OCI-LY3 (cell line): ENCODE measurements at regions not wholly inside any gene's neighbourhood (a gene's known extent, or its start where the extent isn't known, plus 50 kb on each side); places are given as distances from the start of the nearest gene placed in this dataset.
A peak's percentile ranks its signal among the peaks of the same experiment; 100 is the strongest.

Experiments
- H2AFZ ChIP-seq: fragments of 200-600, 300-600 bp; shearing (Covaris generic); 2 replicates; pipeline ENCODE4 v1.6.0; 2014; ENCODE audit warnings: antibody characterized with exemption, low read depth, low read length
- H3K27ac ChIP-seq: fragments of 200-600, 300-600 bp; sonication (generic); 2 replicates; pipeline ENCODE4 v1.5.1; 2014; ENCODE audit warnings: mild to moderate bottlenecking, low read length, moderate library complexity, mixed read lengths
- H3K27me3 ChIP-seq: fragments of 200-600, 300-600 bp; sonication (generic); 2 replicates; pipeline ENCODE4 v1.6.1; 2014; ENCODE audit warnings: low read depth, low read length, mixed read lengths
- H3K36me3 ChIP-seq: fragments of 200-600, 300-600 bp; sonication (generic); replicated peaks from 2 replicates; pipeline ENCODE3; 2014; ENCODE audit warnings: low read depth, low read length, mixed read lengths
- H3K4me1 ChIP-seq: fragments of 300-600, 200-600 bp; sonication (generic); 2 replicates; pipeline ENCODE4 v1.6.1; 2014; ENCODE audit warnings: low read length, mixed read lengths
- H3K4me2 ChIP-seq: fragments of 200-600, 300-600 bp; sonication (generic); 2 replicates; pipeline ENCODE4 v1.6.1; 2014; ENCODE audit warnings: low read length, mixed read lengths
- H3K4me3 ChIP-seq: fragments of 300-600, 200-600 bp; sonication (generic); 2 replicates; pipeline ENCODE4 v1.5.1; 2014; ENCODE audit warnings: antibody characterized with exemption, mild to moderate bottlenecking, low read length, moderate library complexity
- H3K79me2 ChIP-seq: fragments of 300-600, 200-600 bp; shearing (Covaris generic); 2 replicates; pipeline ENCODE4 v1.6.1; 2014; ENCODE audit warnings: mild to moderate bottlenecking, low read length, mixed read lengths
- H3K9ac ChIP-seq: fragments of 300-600, 200-600 bp; shearing (Covaris generic); 2 replicates; pipeline ENCODE4 v1.6.0; 2014; ENCODE audit warnings: mild to moderate bottlenecking, low read length, moderate library complexity
- H3K9me3 ChIP-seq: fragments of 200-600, 300-600 bp; shearing (Covaris generic); 2 replicates; pipeline ENCODE4 v1.6.1; 2014; ENCODE audit warnings: low read length, mixed read lengths; ENCODE audit not compliant: insufficient read depth
- H4K20me1 ChIP-seq: fragments of 200-600, 300-600 bp; sonication (generic); 2 replicates; pipeline ENCODE4 v1.6.1; 2016; ENCODE audit warnings: low read length, mixed read lengths; ENCODE audit not compliant: insufficient read depth
- CTCF ChIP-seq: fragments of 200-600, 300-600 bp; sonication (generic); IDR thresholded peaks from 2 replicates; pipeline ENCODE4 v1.5.1; 2014; ENCODE audit warnings: antibody characterized with exemption, low read length, low read depth
- EZH2phosphoT487 ChIP-seq: fragments of 200-600 bp; shearing (Covaris generic); IDR thresholded peaks from 2 replicates; pipeline ENCODE4 v1.6.1; 2018; ENCODE audit warnings: antibody characterized with exemption, mixed run types, low read depth

- H3K27ac ChIP-seq = no peak overlapping the region
- no peaks in the 10 kb centered on the region for H4K20me1 ChIP-seq
- H3K4me1 ChIP-seq = 0 out of 2 replicates have a peak, but pooled peaks cover 4% of the 10 kb centered on the region
- H2AFZ ChIP-seq = peak overlapping the region; percentile 4; the same call in 1 of the 2 replicates
- H3K79me2 ChIP-seq = no peaks in the 10 kb centered on the region
- no peaks in the 10 kb centered on the region for H3K27me3 ChIP-seq
- no peaks in the 10 kb centered on the region for H3K36me3 ChIP-seq
- H3K9me3 ChIP-seq = no peaks in the 10 kb centered on the region
- H3K9ac ChIP-seq = peak overlapping the region; percentile 56
- peak overlapping the region; percentile 67 for H3K4me2 ChIP-seq
- peak overlapping the region; percentile 78 for H3K4me3 ChIP-seq
- no peak for TF ChIP-seq EZH2phosphoT487
- no peak for TF ChIP-seq CTCF
Observed at GRCh38 chr3:174440253-174440701, 418.9 kb upstream of the NAALADL2 start.

GRCh38 chr3:174440741-174441587 lies 418.2 kb upstream of the NAALADL2 start:
- 0 out of 2 replicates have a peak, but pooled peaks cover 4% of the 10 kb centered on the region for H3K4me1 ChIP-seq
- H2AFZ ChIP-seq = peak overlapping the region; percentile 70
- peak overlapping the region; percentile 67 for H3K4me2 ChIP-seq
- peak overlapping the region; percentile 59 for H3K27ac ChIP-seq
- no peaks in the 10 kb centered on the region for H3K36me3 ChIP-seq
- no peaks in the 10 kb centered on the region for H3K27me3 ChIP-seq
- H3K4me3 ChIP-seq = peak overlapping the region; percentile 78
- H4K20me1 ChIP-seq = no peaks in the 10 kb centered on the region
- H3K9ac ChIP-seq = peak overlapping the region; percentile 56
- TF ChIP-seq EZH2phosphoT487 = no peak
- no peak for TF ChIP-seq CTCF
- no peaks in the 10 kb centered on the region for H3K79me2 ChIP-seq
- H3K9me3 ChIP-seq = no peaks in the 10 kb centered on the region

DNA sequence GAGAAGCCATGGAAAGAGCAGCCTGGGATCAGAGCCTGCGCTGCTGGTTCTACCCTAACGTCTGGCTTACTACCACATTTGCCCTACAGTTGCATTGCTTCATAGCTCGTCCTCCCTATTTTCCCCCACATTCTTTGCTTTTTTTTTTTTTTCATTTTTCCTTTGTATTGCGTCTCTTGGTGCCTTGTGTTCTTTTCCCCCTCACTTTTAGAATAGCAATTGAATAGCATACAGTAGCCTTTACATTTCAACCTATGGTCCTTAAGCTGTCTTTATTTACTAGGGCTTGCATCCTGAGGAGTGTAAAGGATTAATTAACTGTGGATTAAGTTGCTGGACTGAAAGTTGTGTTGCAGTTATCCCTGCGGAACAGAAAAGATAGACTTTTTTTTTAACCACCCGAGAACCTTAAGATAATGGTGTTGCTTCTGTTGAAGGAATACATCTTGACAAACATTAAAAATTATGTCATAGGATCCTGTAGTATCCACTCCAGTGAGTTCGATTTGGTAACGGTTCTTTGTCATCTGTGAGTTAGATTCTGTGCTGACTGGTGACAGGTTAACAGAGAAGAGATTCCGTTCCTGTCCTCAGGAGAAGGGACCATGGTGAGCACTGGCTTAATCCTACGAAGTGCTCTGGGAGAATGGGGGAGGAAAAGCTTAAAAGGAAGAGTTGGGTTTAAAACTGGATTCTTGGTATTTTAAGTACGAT lies 417.4 kb upstream of the NAALADL2 start:
- peak overlapping the region; percentile 56 for H3K9ac ChIP-seq

More for the DNA sequence above, 417.4 kb upstream of the NAALADL2 start:
- 0 out of 2 replicates have a peak overlapping the region, but pooled peaks have one; percentile 59 for H3K27ac ChIP-seq
- no peaks in the 10 kb centered on the region for H4K20me1 ChIP-seq
- H3K4me3 ChIP-seq = peak overlapping the region; percentile 78
- H3K4me2 ChIP-seq = peak overlapping the region; percentile 67
- H3K36me3 ChIP-seq = no peaks in the 10 kb centered on the region
- no peaks in the 10 kb centered on the region for H3K27me3 ChIP-seq
- H3K9me3 ChIP-seq = no peaks in the 10 kb centered on the region
- 0 out of 2 replicates have a peak, but pooled peaks cover under 1% of the 10 kb centered on the region for H3K4me1 ChIP-seq
- peak overlapping the region; percentile 70; the same call in 1 of the 2 replicates for H2AFZ ChIP-seq
- H3K79me2 ChIP-seq = no peaks in the 10 kb centered on the region
- no peak for TF ChIP-seq CTCF
